ENCODE measurements at regions not wholly inside any gene's neighbourhood (a gene's known extent, or its start where the extent isn't known, plus 50 kb on each side); places are given as distances from the start of the nearest gene placed in this dataset.
"Not testable (repeated sequence)": the region's sequence is repeated elsewhere in the genome, so short reads cannot be mapped to it uniquely, and the experiment has no call there.

DNA sequence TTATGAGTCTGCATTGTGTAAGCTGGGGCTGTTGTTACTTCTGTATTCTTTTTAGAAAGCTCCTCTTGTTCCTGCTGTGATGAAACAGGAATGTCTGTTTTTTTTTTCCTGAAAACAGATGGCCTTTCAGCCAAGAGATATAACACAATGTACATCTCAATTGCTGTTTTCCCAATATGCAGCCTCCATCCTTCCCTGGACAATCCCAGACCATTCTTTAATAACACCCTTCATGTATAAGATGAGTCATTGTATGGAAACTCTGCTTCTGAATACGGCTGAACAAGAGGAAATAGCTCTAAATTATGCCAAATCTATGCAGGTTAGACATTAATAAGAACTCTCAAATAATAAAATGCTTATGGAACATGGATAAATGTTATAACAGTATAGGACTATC, 60.2 kb upstream of the LRRC4C start:
- Histone ChIP-seq H3K4me1 (ENCODE audit: control insufficient read depth, low read depth, low read length) (peaks cover 14% of the 10 kb centered on the region), H3K27ac (ENCODE audit: low read length) (no peak overlapping the region), H3K9me3 (ENCODE audit: control insufficient read depth, low read depth, low read length) (no peaks in the 10 kb centered on the region), H3K36me3 (ENCODE audit: control insufficient read depth, low read depth, low read length) (no peaks in the 10 kb centered on the region), H3K27me3 (ENCODE audit: control insufficient read depth, insufficient read depth, low read length) (no peaks in the 10 kb centered on the region), H3K9ac (ENCODE audit: low read length) (no peak overlapping the region), H3K4me3 (ENCODE audit: low read length) (no peak overlapping the region)

DNA sequence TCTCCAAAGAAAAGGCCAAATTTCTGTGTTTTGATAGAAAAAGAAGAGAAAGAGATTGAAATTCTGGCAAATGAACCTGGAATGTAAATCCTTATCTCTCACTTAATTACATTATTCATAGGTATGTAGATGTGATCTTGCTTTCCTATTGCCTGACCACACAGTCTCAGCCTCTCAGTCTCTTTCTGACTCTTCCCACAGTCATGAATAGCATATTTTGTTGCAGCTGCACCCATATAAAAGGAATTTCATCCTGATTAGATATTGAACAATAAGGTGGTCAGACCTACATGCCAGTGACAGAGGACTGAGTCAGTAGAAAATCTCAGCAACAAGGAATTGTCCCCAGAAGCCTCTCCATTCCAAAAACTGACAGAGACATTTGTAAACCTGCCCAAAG, 62.9 kb upstream of the LRRC4C start:
- H3K4me1 ChIP-seq (ENCODE audit: control insufficient read depth, low read depth, low read length) = peaks cover 14% of the 10 kb centered on the region
- H3K27me3 ChIP-seq (ENCODE audit: control insufficient read depth, insufficient read depth, low read length) = no peaks in the 10 kb centered on the region
- no peaks in the 10 kb centered on the region for H3K36me3 ChIP-seq (ENCODE audit: control insufficient read depth, low read depth, low read length)
- H3K4me3 ChIP-seq (ENCODE audit: low read length) = no peak overlapping the region
- no peak overlapping the region for H3K27ac ChIP-seq (ENCODE audit: low read length)
- no peaks in the 10 kb centered on the region for H3K9me3 ChIP-seq (ENCODE audit: control insufficient read depth, low read depth, low read length)
- no peak overlapping the region for H3K9ac ChIP-seq (ENCODE audit: low read length)

DNA sequence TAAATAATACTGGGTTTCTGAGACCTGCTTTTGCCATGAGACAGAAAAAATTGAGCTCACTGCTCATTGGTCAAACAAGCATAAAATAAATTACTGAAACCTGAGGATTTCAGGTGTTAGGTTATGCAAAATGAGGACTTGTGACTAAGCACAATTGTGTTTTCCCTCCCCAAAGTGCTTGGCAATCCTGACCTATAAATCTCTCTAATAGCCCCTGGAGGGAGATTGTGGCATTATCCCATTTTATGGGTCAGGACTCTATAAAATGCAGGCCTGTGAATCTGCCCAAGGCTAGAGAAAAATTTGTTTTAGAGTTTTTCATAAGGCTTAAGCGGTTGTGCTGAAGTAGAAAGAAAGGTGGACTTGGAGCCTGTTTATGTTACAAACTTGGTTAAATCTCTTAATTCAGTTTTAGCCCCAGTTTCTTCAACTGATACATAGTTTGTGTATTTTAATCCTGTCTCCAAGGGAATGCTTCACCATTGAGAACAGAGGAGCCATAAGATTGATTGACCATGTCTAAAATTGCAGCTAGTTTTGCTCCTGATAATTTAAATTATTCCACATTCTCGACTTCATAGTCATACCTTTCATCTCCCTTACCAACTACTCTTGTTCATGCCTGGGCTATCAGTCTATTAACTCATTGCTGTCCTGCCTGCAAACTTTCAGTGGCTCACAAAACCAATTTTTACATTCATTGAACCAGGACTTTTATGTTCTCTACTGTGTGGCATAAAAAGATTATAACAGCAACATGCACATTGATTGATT, 63.6 kb upstream of the LRRC4C start:
- Histone ChIP-seq H3K4me1 (ENCODE audit: control insufficient read depth, low read depth, low read length) (peaks cover 14% of the 10 kb centered on the region), H3K4me3 (ENCODE audit: low read length) (no peak overlapping the region), H3K27ac (ENCODE audit: low read length) (no peak overlapping the region), H3K27me3 (ENCODE audit: control insufficient read depth, insufficient read depth, low read length) (no peaks in the 10 kb centered on the region), H3K9me3 (ENCODE audit: control insufficient read depth, low read depth, low read length) (no peaks in the 10 kb centered on the region), H3K36me3 (ENCODE audit: control insufficient read depth, low read depth, low read length) (no peaks in the 10 kb centered on the region), H3K9ac (ENCODE audit: low read length) (no peak overlapping the region)

DNA sequence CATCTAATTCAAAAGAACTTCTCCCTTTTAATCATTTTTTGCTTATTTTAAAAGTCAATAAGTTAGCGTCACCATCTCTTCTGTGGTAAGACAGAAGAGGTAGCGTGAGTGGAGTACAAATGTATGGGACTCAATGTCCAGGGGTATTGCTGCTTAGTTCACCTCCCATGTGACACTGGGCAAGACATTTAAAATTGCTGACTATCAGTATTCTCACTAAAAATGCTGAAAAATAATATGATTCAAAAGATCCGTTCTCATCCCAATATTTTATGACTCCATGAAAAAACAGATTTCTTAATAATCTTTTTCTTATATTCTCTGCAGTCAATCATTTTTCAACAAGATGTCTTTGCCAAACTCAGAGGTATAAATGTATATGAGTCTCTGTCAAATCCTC, 68.1 kb upstream of the LRRC4C start:
- H3K9ac ChIP-seq (ENCODE audit: low read length) = no peak overlapping the region
- peaks cover 8% of the 10 kb centered on the region for H3K4me1 ChIP-seq (ENCODE audit: control insufficient read depth, low read depth, low read length)
- no peaks in the 10 kb centered on the region for H3K27me3 ChIP-seq (ENCODE audit: control insufficient read depth, insufficient read depth, low read length)
- H3K27ac ChIP-seq (ENCODE audit: low read length) = no peak overlapping the region
- H3K4me3 ChIP-seq (ENCODE audit: low read length) = no peak overlapping the region
- no peaks in the 10 kb centered on the region for H3K36me3 ChIP-seq (ENCODE audit: control insufficient read depth, low read depth, low read length)
- H3K9me3 ChIP-seq (ENCODE audit: control insufficient read depth, low read depth, low read length) = no peaks in the 10 kb centered on the region

DNA sequence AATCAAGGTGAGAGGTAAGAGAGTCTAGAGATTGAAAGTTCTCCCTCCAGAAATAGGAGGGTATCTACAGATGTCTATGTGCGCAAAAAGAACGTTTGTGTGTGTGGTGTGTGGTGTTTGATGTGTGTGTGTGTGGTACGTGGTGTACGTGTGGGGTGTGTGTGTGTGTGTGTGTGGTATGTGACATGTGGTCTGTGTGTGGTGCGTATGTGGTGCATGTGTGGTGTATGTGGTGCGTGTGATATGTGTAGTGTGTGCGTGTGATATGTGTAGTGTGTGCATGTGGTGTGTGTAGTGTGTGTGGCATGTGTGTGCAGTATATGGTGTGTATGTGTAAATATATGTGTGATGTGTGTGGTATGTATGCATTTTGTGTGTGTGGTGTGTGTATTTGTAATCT, 73.0 kb upstream of the LRRC4C start:
- Histone ChIP-seq H3K4me1 (ENCODE audit: control insufficient read depth, low read depth, low read length) (peaks cover 3% of the 10 kb centered on the region), H3K27ac (ENCODE audit: low read length) (no peak overlapping the region), H3K9me3 (ENCODE audit: control insufficient read depth, low read depth, low read length) (no peaks in the 10 kb centered on the region), H3K27me3 (ENCODE audit: control insufficient read depth, insufficient read depth, low read length) (no peaks in the 10 kb centered on the region), H3K9ac (ENCODE audit: low read length) (no peak overlapping the region), H3K4me3 (ENCODE audit: low read length) (no peak overlapping the region), H3K36me3 (ENCODE audit: control insufficient read depth, low read depth, low read length) (no peaks in the 10 kb centered on the region)

DNA sequence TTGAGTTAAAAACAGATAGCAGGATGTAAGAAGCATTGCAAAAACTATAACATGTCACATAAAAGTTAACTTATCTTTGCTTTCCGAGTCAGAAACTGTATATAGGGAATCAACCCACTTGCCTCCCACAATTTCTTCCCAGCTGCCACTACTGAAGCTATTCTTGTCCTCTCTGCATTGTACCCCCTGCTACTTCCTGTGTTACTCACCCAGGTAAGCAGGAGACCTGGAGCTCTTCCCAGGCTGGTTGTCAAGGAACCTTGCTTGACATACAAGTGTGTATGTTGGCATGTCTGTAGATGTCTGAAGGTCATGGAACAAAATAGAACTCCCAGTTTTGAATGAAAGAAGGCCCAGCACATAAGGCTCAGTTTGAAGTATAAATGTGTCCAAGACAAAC, 74.3 kb upstream of the LRRC4C start:
- Histone ChIP-seq H3K4me3 (ENCODE audit: low read length) (no peak overlapping the region), H3K9me3 (ENCODE audit: control insufficient read depth, low read depth, low read length) (no peaks in the 10 kb centered on the region), H3K4me1 (ENCODE audit: control insufficient read depth, low read depth, low read length) (peaks cover 3% of the 10 kb centered on the region), H3K27me3 (ENCODE audit: control insufficient read depth, insufficient read depth, low read length) (no peaks in the 10 kb centered on the region), H3K9ac (ENCODE audit: low read length) (no peak overlapping the region), H3K27ac (ENCODE audit: low read length) (no peak overlapping the region), H3K36me3 (ENCODE audit: control insufficient read depth, low read depth, low read length) (no peaks in the 10 kb centered on the region)

DNA sequence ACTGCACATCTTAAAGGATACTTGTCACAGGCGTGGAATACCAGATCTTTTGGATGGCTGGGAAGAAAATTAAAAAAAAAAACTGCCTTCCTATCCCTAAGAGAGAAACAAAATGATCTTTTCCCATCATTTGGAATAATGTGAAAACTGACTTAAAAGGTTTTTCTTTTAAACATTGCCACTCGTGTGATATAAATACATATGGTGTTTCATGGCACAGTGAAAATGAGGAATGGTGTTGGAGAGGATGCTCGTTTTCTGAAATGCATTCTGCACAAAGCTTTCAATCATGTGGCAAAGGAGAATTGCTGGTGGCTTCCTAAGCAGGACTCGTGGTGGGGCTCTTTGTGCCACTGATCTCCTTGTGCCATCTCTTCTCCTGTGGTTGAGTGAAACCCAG, 74.9 kb upstream of the LRRC4C start:
- Histone ChIP-seq H3K9ac (ENCODE audit: low read length) (no peak overlapping the region), H3K4me1 (ENCODE audit: control insufficient read depth, low read depth, low read length) (peaks cover 3% of the 10 kb centered on the region), H3K27me3 (ENCODE audit: control insufficient read depth, insufficient read depth, low read length) (no peaks in the 10 kb centered on the region), H3K4me3 (ENCODE audit: low read length) (no peak overlapping the region), H3K36me3 (ENCODE audit: control insufficient read depth, low read depth, low read length) (no peaks in the 10 kb centered on the region), H3K27ac (ENCODE audit: low read length) (no peak overlapping the region), H3K9me3 (ENCODE audit: control insufficient read depth, low read depth, low read length) (no peaks in the 10 kb centered on the region)

DNA sequence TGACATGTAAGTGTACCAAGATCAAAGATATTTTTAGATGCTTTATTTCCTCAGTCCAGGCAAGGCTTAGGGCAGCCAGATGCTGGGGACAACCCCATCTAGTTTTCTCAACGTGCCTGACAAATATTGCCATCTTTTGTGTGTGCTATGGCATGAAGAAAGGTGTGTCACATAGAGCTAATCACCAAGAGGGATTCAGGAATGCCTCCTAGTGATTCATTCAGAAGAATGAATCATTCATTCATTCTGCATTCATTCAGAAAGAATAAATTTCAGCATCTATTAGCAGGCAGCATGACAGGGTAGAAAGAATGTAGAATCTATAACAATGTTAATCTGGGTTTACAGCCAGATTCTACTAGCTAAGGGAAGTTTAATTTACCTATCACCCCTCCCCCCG, 75.4 kb upstream of the LRRC4C start:
- Histone ChIP-seq H3K36me3 (ENCODE audit: control insufficient read depth, low read depth, low read length) (no peaks in the 10 kb centered on the region), H3K27me3 (ENCODE audit: control insufficient read depth, insufficient read depth, low read length) (no peaks in the 10 kb centered on the region), H3K9me3 (ENCODE audit: control insufficient read depth, low read depth, low read length) (no peaks in the 10 kb centered on the region), H3K9ac (ENCODE audit: low read length) (no peak overlapping the region), H3K4me1 (ENCODE audit: control insufficient read depth, low read depth, low read length) (peaks cover 3% of the 10 kb centered on the region), H3K27ac (ENCODE audit: low read length) (no peak overlapping the region), H3K4me3 (ENCODE audit: low read length) (no peak overlapping the region)

DNA sequence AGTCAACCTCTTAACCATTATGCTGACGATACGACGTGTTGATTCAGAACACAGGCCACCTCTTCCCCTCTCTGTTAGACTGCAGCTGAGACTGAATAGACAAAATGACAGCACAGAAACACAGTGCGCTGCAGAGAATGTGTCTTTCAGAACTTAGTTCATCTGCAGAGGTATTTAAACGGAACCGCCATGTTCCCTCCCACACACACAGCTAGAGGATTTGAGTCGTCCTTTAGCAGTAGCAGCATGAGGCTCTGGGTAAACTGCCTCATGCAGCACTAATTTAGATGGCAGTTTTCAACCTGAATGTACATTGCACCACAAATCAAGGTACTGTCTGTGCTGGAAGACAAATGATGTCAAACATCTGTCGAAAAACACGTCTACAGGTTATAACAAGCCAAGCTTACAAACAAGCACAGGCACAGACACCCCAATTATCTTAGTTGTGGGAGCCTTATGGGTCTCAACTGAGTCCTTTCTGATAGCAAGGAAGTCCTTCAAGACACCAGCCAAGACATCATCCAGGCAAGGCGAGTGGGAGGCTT, 76.6 kb upstream of the LRRC4C start:
- Histone ChIP-seq H3K27me3 (ENCODE audit: control insufficient read depth, insufficient read depth, low read length) (no peaks in the 10 kb centered on the region), H3K27ac (ENCODE audit: low read length) (no peak overlapping the region), H3K9ac (ENCODE audit: low read length) (no peak overlapping the region), H3K4me1 (ENCODE audit: control insufficient read depth, low read depth, low read length) (peaks cover 3% of the 10 kb centered on the region), H3K9me3 (ENCODE audit: control insufficient read depth, low read depth, low read length) (no peaks in the 10 kb centered on the region), H3K36me3 (ENCODE audit: control insufficient read depth, low read depth, low read length) (no peaks in the 10 kb centered on the region), H3K4me3 (ENCODE audit: low read length) (no peak overlapping the region)

DNA sequence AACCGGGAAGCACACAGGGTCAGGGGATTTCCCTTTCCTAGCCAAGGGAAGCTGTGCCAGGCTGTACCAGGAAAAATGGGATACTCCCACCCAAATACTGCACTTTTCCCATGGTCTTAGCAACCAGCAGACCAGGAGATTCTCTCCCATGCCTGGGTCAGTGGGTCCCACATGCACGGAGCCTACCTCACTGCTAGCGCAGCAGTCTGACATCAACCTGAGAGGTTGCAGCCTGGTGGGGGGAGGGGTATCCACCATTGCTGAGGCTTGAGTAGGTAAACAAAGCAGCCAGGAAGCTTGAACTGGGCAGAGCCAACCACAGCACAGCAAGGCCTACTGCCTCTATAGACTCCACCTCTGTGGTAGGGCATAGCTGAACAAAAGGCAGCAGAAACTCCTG, 85.5 kb upstream of the LRRC4C start:
- H3K27ac ChIP-seq (ENCODE audit: low read length); H3K4me1 ChIP-seq (ENCODE audit: control insufficient read depth, low read depth, low read length); H3K9me3 ChIP-seq (ENCODE audit: control insufficient read depth, low read depth, low read length); H3K27me3 ChIP-seq (ENCODE audit: control insufficient read depth, insufficient read depth, low read length); H3K4me3 ChIP-seq (ENCODE audit: low read length); H3K36me3 ChIP-seq (ENCODE audit: control insufficient read depth, low read depth, low read length); H3K9ac ChIP-seq (ENCODE audit: low read length): not testable (repeated sequence)

DNA sequence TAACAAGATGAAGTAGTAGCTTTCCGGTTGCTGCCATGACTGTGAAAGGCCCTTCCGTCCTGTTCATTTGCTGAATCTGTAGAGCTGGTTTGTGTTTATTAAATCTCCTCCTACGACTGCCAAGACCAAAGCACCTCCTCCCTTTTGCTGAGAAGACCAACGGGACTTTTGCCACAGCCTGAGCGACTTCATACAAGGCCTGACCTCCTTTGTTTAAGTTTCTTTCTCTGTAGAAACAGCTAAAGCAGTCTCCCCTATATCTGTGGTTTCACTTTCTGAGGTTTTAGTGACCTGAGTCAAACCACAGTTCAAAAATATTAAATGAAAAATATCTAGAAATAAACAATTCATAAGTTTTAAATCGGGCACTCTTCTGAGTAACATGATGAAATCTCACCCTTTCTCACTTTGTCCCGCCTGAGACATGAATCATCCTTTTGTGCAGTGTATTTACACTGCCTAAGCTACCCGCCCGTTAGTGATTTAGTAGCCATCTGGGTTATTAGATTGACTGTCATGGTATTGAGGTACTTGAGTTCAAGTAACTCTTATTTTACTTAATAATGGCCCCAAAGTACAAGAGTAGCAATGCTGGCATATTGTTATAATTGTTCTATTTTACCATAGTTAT, 119.1 kb upstream of the LRRC4C start:
- H3K4me3 ChIP-seq (ENCODE audit: low read length) = no peak overlapping the region

DNA sequence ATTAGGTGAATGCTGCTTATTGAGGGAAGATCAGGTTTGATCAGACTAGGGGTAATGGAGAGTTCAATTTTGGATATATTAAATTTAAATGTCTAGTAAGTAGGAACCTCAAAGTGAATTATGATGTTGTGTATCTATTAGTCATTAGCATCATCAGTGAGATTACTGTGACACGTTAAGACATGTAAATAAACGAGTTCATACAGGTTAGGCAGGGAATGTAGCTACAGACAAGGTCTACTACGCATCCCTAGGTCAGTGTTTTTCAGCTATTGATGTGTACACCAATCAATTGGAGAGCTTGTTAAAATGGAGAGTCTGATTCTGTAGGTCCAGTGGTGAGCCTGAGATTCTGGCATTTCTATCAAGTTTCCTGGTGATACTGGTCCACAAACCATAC, 120.1 kb upstream of the LRRC4C start:
- H3K4me1 ChIP-seq (ENCODE audit: control insufficient read depth, low read depth, low read length) = peaks cover 6% of the 10 kb centered on the region
- H3K9ac ChIP-seq (ENCODE audit: low read length) = no peak overlapping the region
- H3K27ac ChIP-seq (ENCODE audit: low read length) = no peak overlapping the region
- no peaks in the 10 kb centered on the region for H3K9me3 ChIP-seq (ENCODE audit: control insufficient read depth, low read depth, low read length)
- no peak overlapping the region for H3K4me3 ChIP-seq (ENCODE audit: low read length)
- no peaks in the 10 kb centered on the region for H3K27me3 ChIP-seq (ENCODE audit: control insufficient read depth, insufficient read depth, low read length)
- H3K36me3 ChIP-seq (ENCODE audit: control insufficient read depth, low read depth, low read length) = no peaks in the 10 kb centered on the region

More for the DNA sequence above, 119.1 kb upstream of the LRRC4C start:
- no peaks in the 10 kb centered on the region for H3K9me3 ChIP-seq (ENCODE audit: control insufficient read depth, low read depth, low read length)
- no peak overlapping the region for H3K9ac ChIP-seq (ENCODE audit: low read length)
- H3K27ac ChIP-seq (ENCODE audit: low read length) = no peak overlapping the region
- no peaks in the 10 kb centered on the region for H3K36me3 ChIP-seq (ENCODE audit: control insufficient read depth, low read depth, low read length)
- H3K4me1 ChIP-seq (ENCODE audit: control insufficient read depth, low read depth, low read length) = peaks cover 6% of the 10 kb centered on the region
- no peaks in the 10 kb centered on the region for H3K27me3 ChIP-seq (ENCODE audit: control insufficient read depth, insufficient read depth, low read length)
